Endometrium (tissue), 2 donors: ENCODE measurements at regions not wholly inside any gene's neighbourhood (a gene's known extent, or its start where the extent isn't known, plus 50 kb on each side); places are given as distances from the start of the nearest gene placed in this dataset.
A peak's percentile ranks its signal among the peaks of the same experiment; 100 is the strongest.

Experiments
- FAIRE-seq: peaks from 2 replicates; lab custom pipeline; 2012; peaks lifted over from hg19 to GRCh38; lab: Jason Lieb, UNC
- donor health status: control.
- donor health status: control.

DNA sequence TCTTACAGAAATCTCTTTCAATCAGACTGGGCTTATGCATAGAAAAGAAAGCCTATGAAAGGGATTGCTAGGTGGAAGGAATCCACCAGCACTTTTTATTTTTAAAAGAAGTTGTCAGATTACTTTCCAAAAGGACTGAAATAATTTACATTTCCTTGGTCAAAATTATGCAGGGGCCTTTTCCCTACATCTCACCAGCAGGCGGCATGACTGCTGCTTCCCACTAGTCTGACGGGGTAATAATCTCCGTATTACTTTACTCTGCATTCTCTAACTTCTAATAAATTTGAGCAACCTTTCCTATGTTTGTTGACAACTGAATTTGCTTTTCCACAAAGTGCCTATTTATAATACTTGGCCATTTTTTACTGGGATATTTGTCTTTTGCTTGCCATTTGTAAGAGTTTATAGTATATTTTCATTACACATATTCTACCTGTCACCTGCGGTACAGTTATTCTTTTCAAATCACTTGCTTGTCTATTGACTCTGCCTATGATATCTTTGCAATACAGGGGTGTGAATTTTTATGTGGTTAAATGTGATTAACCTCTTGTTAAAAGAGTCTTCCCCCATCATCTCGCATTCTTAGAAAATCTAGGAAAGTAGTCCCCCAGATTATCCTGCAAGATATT, 51.9 kb upstream of the USP47 start:
- FAIRE-seq, result no peak

DNA sequence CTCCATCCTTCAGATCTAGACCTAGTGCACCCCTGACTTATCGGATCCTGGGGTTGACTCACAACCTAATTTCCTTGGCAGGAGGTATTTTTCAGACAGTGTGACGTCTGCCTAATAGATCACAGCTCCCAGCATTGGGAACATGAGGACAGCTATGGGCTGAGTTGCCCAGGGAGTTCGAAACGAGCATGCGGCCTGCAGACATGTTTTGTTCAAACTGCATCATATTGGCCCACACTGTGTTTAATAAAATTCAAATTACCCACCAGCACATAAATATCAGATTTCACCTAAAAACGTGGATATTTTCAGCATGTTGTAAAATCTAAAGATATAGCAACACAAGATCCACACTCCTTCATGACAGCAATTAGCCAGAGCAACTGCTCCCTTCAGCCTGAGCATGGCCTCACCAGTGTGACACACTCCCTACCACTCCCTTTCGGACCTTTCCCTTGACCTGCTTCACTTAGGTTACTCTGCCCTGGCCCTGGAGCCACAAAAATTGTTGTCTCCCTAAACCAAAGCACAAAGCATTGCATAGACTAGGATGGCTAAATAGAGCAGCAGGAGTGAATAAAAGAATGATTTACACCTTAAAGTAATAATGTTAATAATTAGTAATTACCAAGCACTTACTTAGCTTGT, 53.6 kb upstream of the USP47 start:
- no peak for FAIRE-seq

- FAIRE-seq, result peak; percentile 88
Measured at GRCh38 chr11:11787305-11788062, 54.3 kb upstream of the USP47 start.

DNA sequence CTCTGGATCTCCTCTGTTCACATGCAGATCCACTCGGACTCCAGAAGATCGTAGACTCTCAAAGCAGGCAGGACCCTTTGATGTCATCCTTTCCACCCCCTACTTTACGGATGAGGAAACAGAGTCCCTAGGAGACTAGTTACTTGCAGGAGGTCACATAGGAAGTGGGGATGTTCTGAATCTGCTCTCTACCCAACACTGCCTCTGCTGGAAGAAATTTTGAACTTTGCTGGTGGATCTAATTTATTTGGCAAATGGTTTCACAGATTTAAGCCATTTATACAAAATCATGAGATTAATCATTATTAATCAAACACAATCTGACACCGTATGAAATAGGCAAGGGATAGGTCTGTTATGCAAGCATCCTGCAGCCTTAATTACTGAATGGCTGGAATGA, 55.0 kb upstream of the USP47 start:
- no peak for FAIRE-seq

GRCh38 chr11:11786234-11786633, 55.5 kb upstream of the USP47 start:
- no peak for FAIRE-seq

DNA sequence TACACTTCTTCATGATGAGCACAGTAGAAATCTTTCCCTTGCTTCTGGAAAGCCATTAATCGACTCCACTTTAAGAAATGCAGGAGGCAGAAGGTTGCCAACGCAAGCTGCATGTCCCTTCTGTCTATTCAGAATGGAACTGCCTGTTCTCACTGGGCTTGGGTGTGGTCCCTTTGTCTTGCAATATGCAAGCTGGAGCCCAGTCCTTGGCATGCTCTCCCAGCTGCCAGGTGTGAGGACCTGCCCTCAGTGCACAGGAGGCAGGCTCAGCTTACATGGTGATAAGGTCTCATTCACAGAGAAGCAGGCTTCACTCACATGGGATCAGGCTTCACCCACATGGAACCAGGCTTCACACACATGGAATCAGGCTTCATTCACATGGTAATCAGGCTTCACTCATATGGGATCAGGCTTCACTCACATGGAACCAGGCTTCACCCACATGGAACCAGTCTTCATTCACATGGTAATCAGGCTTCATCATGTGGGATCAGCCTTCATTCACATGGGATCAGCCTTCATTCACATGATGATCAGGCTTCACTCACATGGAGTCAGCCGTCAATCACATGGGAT, 59.2 kb upstream of the USP47 start:
- no peak for FAIRE-seq

DNA sequence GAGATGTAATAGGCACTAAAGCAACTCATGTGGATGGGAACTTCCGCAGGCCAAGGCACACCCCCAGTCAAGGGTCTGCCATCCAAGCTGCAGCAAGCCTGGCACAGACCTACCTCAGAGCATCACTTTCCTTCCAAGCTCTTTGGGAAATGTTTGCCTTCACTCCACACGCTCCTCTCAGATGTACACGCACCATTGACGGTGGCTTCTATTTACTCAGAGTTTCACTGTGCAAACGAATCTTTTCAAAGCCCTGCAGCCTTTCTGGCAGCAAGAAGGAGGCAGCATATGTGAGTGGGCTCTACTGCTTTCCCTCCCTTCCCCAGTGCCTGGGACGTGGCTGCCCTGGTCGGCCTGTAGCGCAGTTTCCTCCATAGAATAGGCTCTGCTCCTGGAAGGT, 60.9 kb upstream of the USP47 start:
- FAIRE-seq, result no peak

DNA sequence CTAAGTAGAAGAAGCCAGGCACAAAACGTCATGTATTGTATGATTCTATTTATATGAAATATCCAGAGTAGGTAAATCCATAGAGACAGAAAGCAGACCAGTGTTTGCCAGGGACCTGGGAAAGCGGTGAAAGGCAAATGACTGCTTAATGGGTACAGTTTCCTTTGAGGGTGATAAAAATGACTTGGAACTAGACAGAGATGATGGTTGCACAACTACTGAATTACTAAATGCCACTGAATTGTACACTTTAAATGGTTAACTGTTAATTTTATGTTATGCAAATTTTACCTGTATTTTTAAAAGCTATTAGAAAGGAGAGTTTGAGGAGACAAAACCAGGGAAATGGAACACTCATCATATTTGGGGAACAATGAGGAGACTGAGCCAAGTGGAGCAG, 61.8 kb upstream of the USP47 start:
- no peak for FAIRE-seq

DNA sequence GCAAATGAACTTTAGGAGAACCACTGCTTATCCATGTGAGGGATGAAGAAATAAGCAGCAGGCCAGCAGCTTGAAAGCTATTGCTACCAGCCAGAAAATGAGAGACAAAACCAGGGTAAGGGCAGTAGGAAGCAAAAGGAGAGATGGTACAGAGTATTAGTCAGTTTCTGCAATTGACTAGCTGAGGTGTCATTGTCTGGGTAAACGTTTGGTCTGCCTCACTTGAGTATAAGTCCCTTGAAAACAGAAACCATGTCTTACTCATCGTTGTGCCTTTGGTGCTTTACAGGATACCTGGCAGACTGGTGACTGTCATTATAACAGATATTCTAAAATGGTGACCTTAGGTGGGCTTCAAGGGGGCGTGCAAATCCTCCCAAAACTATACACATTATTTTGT, 63.9 kb upstream of the USP47 start:
- FAIRE-seq, result no peak

DNA sequence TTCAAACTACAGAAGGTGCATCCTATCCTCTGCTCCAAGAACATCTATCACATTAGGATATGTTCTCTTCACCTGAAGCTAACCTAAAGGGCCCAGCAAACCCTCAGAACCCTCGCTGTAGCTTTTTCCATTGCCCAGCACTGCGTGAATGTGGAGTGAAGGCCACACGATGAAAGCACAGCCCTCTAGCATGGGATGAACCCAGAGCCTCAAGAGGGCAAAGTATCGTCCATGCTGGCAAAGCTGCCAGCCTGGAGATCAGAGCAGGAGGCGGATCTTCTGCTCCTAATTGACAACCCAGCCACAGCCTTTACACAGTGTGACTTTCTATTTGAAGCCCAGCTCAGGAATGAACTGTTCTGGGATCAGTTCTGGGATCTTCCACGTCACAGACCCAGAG, 65.1 kb upstream of the USP47 start:
- no peak for FAIRE-seq

DNA sequence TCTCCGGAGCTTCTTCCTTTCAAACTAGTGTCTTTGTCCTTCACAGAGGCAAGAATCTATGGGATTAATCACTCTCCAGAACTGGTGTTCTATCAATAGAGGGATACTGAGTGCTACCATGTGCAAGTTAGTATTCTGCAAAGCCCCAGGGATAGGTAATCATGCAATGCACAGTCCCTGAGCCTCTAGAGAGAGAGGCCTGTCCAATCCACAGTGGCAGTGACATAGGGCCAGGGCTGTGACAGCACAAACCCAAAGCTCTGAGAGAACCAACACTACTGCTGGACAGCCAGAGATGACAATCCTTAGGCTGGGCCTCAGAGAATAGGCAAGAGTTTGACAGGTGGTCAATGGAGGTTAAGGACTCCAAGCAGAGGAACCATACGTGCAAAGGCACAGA, 66.8 kb upstream of the USP47 start:
- FAIRE-seq, result no peak

GRCh38 chr11:11772865-11773515, 68.8 kb upstream of the USP47 start:
- no peak for FAIRE-seq

DNA sequence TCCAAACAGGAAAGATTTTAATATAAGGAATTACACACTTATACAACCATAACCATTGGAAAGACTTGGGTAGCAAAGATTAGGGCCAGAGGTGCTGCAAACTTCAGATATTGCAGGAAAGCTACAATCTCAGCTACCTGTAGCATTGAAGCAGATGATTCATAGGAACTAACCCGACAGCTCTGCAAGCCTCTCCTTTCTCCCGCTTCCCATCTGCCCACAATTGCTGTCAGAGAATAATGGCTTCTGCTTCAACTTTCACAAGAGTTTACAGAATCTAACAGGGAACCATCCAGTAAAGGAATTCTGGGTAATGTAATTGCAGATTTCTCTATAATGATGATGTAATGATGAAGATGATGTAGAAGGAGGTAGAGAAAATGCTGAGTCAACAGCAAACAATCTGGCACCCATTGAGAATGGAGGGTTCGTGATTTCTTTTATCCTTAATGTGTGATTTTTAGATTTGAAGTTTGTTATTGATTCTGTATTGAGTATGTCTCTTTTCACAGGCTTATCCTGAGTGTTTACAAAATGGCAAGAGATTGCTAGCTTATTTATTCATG, 70.8 kb upstream of the USP47 start:
- FAIRE-seq, result no peak

DNA sequence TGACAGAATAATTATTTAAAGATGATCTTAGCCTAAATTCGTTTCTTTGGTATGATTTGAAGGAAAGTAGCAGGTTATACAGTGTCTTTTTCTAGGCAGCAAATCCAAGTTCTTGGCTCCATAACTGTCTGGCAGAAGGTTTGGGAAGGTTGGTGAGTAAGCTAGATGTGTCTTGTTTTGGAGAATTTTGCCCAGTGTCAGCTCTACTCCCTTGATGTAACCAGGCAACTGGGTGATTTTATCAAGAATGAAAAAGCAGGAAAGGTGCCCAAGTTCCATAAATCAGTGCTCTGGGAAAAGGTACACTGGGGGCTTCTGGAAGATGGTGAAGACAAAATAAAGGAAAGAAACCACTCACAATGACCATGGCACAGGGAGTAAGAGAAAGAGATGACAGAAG, 71.5 kb upstream of the USP47 start:
- FAIRE-seq, result no peak

DNA sequence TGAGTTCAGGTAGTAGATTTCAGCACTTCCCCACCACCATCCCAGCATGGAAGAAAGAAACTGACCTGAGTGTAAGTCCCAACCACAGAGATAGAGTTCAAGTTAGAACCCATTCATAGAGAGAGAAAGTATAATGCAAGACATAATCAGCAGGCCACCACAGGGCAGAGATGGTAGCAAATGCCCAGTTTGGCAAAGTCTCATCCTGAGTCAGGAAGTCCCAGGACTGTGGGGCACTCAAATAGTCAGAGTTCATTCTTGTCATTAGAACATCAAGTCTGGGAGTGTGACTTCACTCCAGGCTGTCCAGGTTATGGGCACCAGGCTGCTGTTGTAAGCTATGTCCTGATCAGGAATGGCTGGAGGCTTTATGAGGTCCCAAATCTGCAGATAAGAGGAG, 72.0 kb upstream of the USP47 start:
- FAIRE-seq, result no peak

DNA sequence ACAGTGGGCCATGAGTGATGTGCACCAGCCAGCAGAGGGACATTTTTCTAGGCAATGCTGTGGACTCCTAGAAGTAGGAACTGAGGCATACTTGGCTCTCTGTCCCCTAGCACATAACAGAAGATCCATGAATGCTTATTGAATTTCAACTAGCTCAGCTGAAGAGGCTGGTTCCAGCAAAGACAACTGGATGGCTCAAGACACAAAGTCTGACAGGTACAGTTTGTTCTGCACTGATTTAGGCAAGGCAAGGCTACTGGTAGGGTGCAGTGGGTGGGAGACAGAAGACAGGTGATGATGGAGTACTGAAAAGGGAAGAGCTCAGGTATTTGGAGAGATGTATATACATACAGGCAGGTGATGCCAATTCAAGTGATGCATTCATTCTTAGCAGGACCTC, 72.4 kb upstream of the USP47 start:
- FAIRE-seq, result no peak

DNA sequence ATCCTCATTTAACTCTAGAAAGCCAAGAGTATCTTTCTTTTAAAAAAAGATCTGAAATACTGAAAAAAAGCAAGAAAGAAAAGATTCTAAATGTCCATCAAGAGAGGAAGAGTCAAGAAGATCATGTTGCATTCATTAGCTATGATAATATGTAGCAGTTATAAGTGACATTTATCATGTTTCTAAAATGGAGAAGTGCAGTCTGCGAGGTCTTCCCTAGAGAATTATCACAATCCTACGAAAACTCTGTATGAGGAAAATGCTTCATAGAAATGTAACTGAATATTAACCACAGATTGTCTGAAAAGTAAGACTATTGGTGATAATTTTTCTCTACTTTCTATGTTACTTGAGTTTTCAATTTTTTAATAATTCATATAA, 77.4 kb upstream of the USP47 start:
- FAIRE-seq, result no peak

DNA sequence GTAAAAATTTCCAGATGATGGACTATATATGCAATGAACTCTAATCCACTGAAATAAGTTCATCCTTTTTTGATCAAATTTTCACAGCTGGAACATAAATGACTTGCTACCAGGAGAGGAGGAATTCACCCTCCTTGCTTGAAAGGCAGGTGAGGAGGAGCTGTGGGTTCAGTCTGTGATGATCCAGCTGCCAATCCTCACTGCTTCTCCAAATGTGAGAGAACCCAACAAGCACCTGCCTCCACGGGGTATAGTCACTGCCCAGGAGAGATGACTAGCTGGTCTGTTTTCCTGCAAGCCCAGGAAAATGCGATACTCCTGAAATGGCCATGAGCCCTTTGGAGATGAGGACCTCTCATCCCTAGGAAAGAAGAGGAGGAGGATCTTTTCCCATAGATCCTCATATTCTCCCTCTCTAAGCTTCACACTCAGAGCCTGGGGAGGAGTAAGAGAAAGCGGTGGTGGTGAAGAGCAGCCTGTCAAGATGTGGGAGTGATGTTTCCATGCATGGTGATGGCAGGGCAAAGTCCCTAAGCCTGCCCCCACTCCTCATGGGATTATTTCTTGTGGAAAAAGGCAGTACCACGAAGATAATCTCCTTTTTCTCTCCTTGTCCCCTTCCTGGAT, 77.9 kb upstream of the USP47 start:
- FAIRE-seq, result no peak

DNA sequence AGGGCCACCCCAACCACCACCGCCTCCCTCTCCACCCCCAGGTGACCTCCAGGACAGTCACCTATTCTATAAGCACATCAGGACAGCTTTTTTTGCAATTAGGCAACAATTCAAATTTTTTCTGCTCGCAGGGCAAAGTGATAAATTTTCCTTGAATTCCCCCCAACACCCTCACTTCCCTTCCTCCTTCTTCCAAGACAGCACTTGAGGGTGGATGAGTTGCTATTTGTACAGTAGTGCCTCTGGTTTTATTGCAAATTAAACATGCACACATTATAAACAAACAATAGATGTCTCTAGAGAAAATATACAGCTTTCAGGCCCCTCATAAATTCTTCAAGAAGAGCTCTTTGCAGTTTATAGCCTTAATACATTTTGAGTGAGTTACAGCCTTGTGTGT, 80.9 kb upstream of the USP47 start:
- no peak for FAIRE-seq

GRCh38 chr11:11758603-11759196, 83.1 kb upstream of the USP47 start:
- no peak for FAIRE-seq

DNA sequence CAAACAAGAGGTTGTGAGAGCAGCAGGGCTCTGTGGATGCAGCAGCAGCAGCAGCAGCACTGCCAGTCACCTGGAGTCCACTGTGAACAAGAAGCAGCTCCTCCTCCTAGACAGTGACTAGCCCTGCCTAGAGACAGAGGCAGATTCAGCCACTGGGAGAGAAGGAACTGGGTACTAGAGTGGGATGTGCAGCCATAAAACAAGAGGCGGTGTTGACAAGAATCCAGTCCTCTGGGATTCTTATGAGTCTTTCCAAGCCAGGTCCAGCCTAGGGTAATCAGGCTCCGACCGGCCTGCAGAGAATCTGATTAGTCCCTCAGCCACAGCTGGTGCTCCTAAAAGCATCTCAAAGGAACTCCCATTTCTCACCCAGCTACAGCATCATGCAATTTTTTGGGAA, 83.9 kb upstream of the USP47 start:
- no peak for FAIRE-seq

DNA sequence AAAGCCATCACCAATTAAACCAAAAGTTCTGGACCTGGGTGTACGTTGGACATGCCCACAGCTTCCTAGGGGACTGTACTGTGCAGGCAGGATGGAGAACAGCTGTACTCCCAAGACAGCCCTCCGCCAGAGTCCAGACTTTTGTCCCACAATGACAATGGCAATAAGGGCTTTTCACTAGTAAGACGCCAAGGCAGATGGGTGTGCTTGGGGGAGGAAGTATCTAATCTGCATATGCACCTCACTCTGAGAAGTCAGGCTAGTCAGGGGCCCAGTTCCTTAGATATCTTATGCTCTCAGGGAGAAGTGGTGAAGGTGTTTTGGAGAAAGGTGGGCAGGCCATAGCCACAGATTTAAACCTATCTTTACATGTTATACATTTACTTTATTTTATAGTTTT, 85.1 kb upstream of the USP47 start:
- FAIRE-seq, result no peak
